Esophagus muscularis mucosa (tissue), 4 donors: ENCODE measurements at regions not wholly inside any gene's neighbourhood (a gene's known extent, or its start where the extent isn't known, plus 50 kb on each side); places are given as distances from the start of the nearest gene placed in this dataset.

Experiments used
- DNase-seq: peaks from one replicate; pipeline ENCODE4 v3.0.0-alpha.2; 2017; ENCODE audit errors: extremely low spot score
- H3K27ac ChIP-seq, 4 donors: fragments of 200-600 bp; sonication (generic); replicated peaks in 1 of 4; 1 replicate in 3 of 4; 2 replicates in 1 of 4; pipeline ENCODE4 v1.5.1; 2016 to 2019; ENCODE audit warnings: mild to moderate bottlenecking in 1 of 4
- H3K27me3 ChIP-seq, 4 donors: fragments of 200-600 bp; sonication (generic); one replicate each; pipeline versions ENCODE4 v1.5.1 to v1.6.0; 2016 to 2019
- H3K36me3 ChIP-seq, 4 donors: fragments of 200-600 bp; sonication (generic); one replicate each; pipeline ENCODE4 v1.5.1; 2016 to 2019
- H3K4me1 ChIP-seq, 4 donors: fragments of 200-600 bp; sonication (generic); one replicate each; pipeline ENCODE4 v1.5.1; 2016 to 2019
- H3K4me3 ChIP-seq, 4 donors: fragments of 200-600 bp; sonication (generic); 1 replicate in 2 of 4; 2 replicates in 2 of 4; pipeline ENCODE4 v1.5.1; 2016 to 2019; ENCODE audit warnings: mild to moderate bottlenecking in 4 of 4, moderate library complexity in 1 of 4
- H3K9me3 ChIP-seq, 4 donors: fragments of 200-600 bp; sonication (generic); 1 replicate in 3 of 4; 2 replicates in 1 of 4; pipeline ENCODE4 v1.5.1; 2016 to 2019
- EP300 ChIP-seq: sonication (generic); formaldehyde crosslinking; IDR thresholded peaks from one replicate; pipeline ENCODE4 v1.6.1; 2017; ENCODE audit warnings: antibody characterized with exemption
- POLR2A ChIP-seq: fragments of 450-650 bp; IDR thresholded peaks from one replicate; pipeline ENCODE4 v1.6.1; 2017; ENCODE audit warnings: antibody characterized with exemption, moderate library complexity, mild to moderate bottlenecking, low read depth
- POLR2AphosphoS5 ChIP-seq, 2 donors: sonication (generic); formaldehyde crosslinking; IDR thresholded peaks; one replicate each; pipeline ENCODE4 v1.6.1; 2017; ENCODE audit warnings: antibody characterized with exemption in 2 of 2
- WGBS: methylation state at CpG from one replicate; pipeline ENCODE4 v1.1.5; 2018; 5-methylcytosine and 5-hydroxymethylcytosine counted together
- intact Hi-C: fragments of 100-400 bp; cut with DNase I; formaldehyde crosslinking; loops from one replicate; pipeline ENCODE4 v1.15.1; 2023
- TF ChIP-seq, protein P1 (sequence below), 3 experiments: fragments of 200-600 bp in 2 of 3; fragments of 450-650 bp in 1 of 3; sonication (generic) in 2 of 3; IDR thresholded peaks; one replicate each; pipeline ENCODE4 v1.5.1; 2017 to 2019; ENCODE audit warnings: antibody characterized with exemption in 3 of 3, mild to moderate bottlenecking in 2 of 3, moderate library complexity in 1 of 3

- WGBS: 87% methylated on average over 3 of the region's 3 CpGs
- TF ChIP-seq POLR2A: no peak
- TF ChIP-seq EP300: no peak
- TF ChIP-seq, protein P1, sequence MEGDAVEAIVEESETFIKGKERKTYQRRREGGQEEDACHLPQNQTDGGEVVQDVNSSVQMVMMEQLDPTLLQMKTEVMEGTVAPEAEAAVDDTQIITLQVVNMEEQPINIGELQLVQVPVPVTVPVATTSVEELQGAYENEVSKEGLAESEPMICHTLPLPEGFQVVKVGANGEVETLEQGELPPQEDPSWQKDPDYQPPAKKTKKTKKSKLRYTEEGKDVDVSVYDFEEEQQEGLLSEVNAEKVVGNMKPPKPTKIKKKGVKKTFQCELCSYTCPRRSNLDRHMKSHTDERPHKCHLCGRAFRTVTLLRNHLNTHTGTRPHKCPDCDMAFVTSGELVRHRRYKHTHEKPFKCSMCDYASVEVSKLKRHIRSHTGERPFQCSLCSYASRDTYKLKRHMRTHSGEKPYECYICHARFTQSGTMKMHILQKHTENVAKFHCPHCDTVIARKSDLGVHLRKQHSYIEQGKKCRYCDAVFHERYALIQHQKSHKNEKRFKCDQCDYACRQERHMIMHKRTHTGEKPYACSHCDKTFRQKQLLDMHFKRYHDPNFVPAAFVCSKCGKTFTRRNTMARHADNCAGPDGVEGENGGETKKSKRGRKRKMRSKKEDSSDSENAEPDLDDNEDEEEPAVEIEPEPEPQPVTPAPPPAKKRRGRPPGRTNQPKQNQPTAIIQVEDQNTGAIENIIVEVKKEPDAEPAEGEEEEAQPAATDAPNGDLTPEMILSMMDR (IDR thresholded peaks at IDR 0.05): no peak
- TF ChIP-seq POLR2AphosphoS5 (IDR thresholded peaks at IDR 0.05): no peak
- DNase-seq: no peak
- no peak overlapping the region for H3K4me3 ChIP-seq
- no peaks in the 10 kb centered on the region for H3K4me1 ChIP-seq
- intact Hi-C loops: no loop called here
- H3K9me3 ChIP-seq: peaks cover 0 to 4% (median 0%) of the 10 kb centered on the region in 4 donors
- no peaks in the 10 kb centered on the region for H3K27me3 ChIP-seq
- no peaks in the 10 kb centered on the region for H3K36me3 ChIP-seq
- no peak overlapping the region for H3K27ac ChIP-seq
Observed at GRCh38 chr13:22161871-22162270, 491.0 kb downstream of the FGF9 start.

DNA sequence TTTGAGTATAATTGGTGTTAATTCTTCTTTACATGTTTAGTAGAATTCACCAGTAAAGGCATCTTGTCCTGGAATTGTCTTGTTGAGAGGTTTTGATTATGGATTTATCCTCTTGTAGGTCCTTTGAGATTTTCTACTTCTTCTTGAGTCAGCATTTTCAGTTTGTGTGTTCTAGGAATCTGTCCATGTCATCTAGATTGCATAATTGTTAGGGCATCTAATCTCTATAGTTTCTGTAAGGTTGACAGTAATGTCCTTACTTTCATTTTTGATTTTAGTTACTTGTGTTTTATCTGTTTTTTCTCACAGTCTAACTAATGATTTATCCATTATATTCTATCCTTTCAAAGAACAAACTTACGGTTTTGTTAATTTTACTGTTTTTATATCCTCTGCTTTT lies 492.0 kb downstream of the FGF9 start:
- no peaks in the 10 kb centered on the region for H3K27me3 ChIP-seq
- no peaks in the 10 kb centered on the region for H3K4me1 ChIP-seq
- no peak for DNase-seq
- TF ChIP-seq POLR2A: no peak
- no peak for TF ChIP-seq POLR2AphosphoS5 (IDR thresholded peaks at IDR 0.05)
- TF ChIP-seq, protein P1 (IDR thresholded peaks at IDR 0.05): no peak
- TF ChIP-seq EP300: no peak
- intact Hi-C loops: no loop called here
- H3K27ac ChIP-seq: no peak overlapping the region
- H3K36me3 ChIP-seq: no peaks in the 10 kb centered on the region
- H3K9me3 ChIP-seq: peaks cover 0 to 4% (median 0%) of the 10 kb centered on the region in 4 donors
- no peak overlapping the region for H3K4me3 ChIP-seq
- WGBS: 75% methylated on average over 1 of the region's 1 CpG

DNA sequence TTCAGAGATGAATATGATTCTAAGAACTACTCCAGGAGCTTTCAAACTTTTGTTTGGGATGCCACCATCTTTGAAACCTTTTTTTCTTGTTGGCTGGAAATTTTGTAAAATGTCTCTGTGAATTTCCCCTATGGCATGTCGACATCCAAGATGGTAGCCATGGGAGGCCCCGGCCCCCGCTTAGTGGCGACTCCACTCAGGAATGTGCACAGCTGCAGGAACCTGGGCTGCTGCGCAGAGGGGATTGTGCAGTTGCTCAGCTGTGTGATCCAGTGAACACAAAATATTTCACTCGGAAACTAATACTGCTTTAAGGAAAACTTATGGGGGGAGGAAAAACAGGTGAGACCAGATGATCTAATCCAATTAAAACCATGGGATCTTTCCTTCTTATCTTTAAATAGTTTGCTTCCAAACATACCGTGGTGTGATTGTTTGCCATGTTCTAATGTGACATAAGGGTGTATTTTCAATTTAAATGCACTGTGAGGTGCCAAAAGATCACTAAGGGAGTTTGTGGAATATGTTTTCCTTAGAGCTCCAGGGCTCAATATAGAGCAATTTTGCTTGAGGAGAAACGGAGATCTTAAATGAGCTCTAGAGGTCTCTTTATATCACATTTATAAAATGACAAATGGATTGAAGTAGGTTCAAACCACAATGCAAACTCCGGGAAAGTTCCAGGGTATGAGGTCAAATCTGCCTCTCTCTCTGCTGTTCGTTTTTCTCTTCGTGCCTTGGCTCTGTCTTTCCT lies 497.7 kb downstream of the FGF9 start:
- Histone ChIP-seq H3K36me3 (no peaks in the 10 kb centered on the region), H3K27me3 (peaks cover 0 to 4% (median 0%) of the 10 kb centered on the region in 4 donors), H3K27ac (no peak overlapping the region), H3K4me1 (no peaks in the 10 kb centered on the region), H3K9me3 (peaks cover 0 to 4% (median 0%) of the 10 kb centered on the region in 4 donors), H3K4me3 (no peak overlapping the region)
- intact Hi-C loops: no loop called here
- no peak for DNase-seq
- WGBS: 75% methylated on average over 11 of the region's 11 CpGs
- TF ChIP-seq, protein P1 (IDR thresholded peaks at IDR 0.05): no peak
- no peak for TF ChIP-seq POLR2AphosphoS5 (IDR thresholded peaks at IDR 0.05)
- no peak for TF ChIP-seq EP300
- TF ChIP-seq POLR2A: no peak

DNA sequence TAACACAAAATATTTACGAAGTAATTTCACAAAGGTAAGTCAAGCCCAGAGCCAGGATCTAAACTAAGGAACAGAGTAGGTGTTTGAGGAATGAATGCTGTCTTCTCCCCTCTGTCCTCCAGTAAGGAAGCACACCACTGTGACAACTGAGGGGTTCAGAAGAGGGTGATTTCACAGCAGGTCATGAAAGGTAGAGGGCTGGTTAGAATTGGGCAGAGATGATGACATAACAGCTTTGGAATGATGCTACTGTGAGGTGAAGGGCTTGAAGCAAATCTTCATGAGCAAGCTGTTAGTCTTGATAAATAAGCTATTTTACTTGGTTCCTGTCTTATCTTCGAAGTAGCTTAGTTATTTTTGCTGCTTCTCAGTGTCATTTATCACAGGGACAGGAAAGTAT lies 498.6 kb downstream of the FGF9 start:
- no peak overlapping the region for H3K27ac ChIP-seq
- TF ChIP-seq POLR2AphosphoS5 (IDR thresholded peaks at IDR 0.05) (no peak), EP300 (no peak), POLR2A (no peak)
- TF ChIP-seq, protein P1 (IDR thresholded peaks at IDR 0.05): no peak
- no peaks in the 10 kb centered on the region for H3K4me1 ChIP-seq
- WGBS: 62% methylated on average over 2 of the region's 2 CpGs
- intact Hi-C loops: no loop called here
- peaks cover 0 to 4% (median 0%) of the 10 kb centered on the region in 4 donors for H3K27me3 ChIP-seq
- no peak overlapping the region for H3K4me3 ChIP-seq
- no peaks in the 10 kb centered on the region for H3K36me3 ChIP-seq
- H3K9me3 ChIP-seq: peaks cover 0 to 3% (median 0%) of the 10 kb centered on the region in 4 donors
- DNase-seq: no peak
